GM19035 (cell line): ENCODE measurements at regions not wholly inside any gene's neighbourhood (a gene's known extent, or its start where the extent isn't known, plus 50 kb on each side); places are given as distances from the start of the nearest gene placed in this dataset.

Experiments
- ATAC-seq: cut with Tn5 transposase; IDR thresholded peaks from one replicate; pipeline ENCODE4 v1.9.1; 2021; ENCODE audit not compliant: unreplicated experiment

GRCh38 chr6:88388589-88388988, 222.4 kb upstream of the CNR1 start:
- ATAC-seq = no peak

GRCh38 chr6:88386167-88386566, 220.0 kb upstream of the CNR1 start:
- no peak for ATAC-seq

- ATAC-seq = no peak
Observed at GRCh38 chr6:88383183-88383582, 217.0 kb upstream of the CNR1 start.

- no peak for ATAC-seq
Observed at GRCh38 chr6:88381289-88381642, 215.1 kb upstream of the CNR1 start.

- no peak for ATAC-seq
Observed at GRCh38 chr6:88380618-88381288, 214.6 kb upstream of the CNR1 start.

- no peak for ATAC-seq
Observed at GRCh38 chr6:88380083-88380482, 213.9 kb upstream of the CNR1 start.

- no peak for ATAC-seq
Observed at GRCh38 chr6:88378639-88379038, 212.5 kb upstream of the CNR1 start.

- ATAC-seq = no peak
Observed at GRCh38 chr6:88377976-88378568, 211.9 kb upstream of the CNR1 start.

GRCh38 chr6:88376768-88377387, 210.7 kb upstream of the CNR1 start:
- no peak for ATAC-seq

- no peak for ATAC-seq
Observed at GRCh38 chr6:88376197-88376596, 210.1 kb upstream of the CNR1 start.

- no peak for ATAC-seq
Observed at GRCh38 chr6:88374553-88374952, 208.4 kb upstream of the CNR1 start.

GRCh38 chr6:88371480-88371879, 205.3 kb upstream of the CNR1 start:
- ATAC-seq = no peak

- ATAC-seq = no peak
Observed at GRCh38 chr6:88370127-88370710, 204.1 kb upstream of the CNR1 start.

GRCh38 chr6:88369262-88369661, 203.1 kb upstream of the CNR1 start:
- no peak for ATAC-seq

GRCh38 chr6:88368071-88368787, 202.1 kb upstream of the CNR1 start:
- no peak for ATAC-seq

- ATAC-seq = no peak
Observed at GRCh38 chr6:88367248-88367647, 201.1 kb upstream of the CNR1 start.

- no peak for ATAC-seq
Observed at GRCh38 chr6:88366672-88367071, 200.5 kb upstream of the CNR1 start.

GRCh38 chr6:88365656-88366055, 199.5 kb upstream of the CNR1 start:
- ATAC-seq = no peak

GRCh38 chr6:88365230-88365629, 199.1 kb upstream of the CNR1 start:
- ATAC-seq = no peak

- ATAC-seq = no peak
Observed at GRCh38 chr6:88361754-88362153, 195.6 kb upstream of the CNR1 start.

GRCh38 chr6:88361298-88361697, 195.2 kb upstream of the CNR1 start:
- ATAC-seq = no peak
